AG04450 (cell line): ENCODE measurements at regions not wholly inside any gene's neighbourhood (a gene's known extent, or its start where the extent isn't known, plus 50 kb on each side); places are given as distances from the start of the nearest gene placed in this dataset.

Experiments
- CTCF ChIA-PET: fragments of 300-600, 350-600 bp; formaldehyde crosslinking; extraction: SDS; loops from one replicate; lab custom pipeline; 2022; ENCODE audit warnings: antibody characterized with exemption, inconsistent platforms; lab: Charles Lee
- POLR2A ChIA-PET: fragments of 350-600 bp; formaldehyde crosslinking; extraction: SDS; loops from one replicate; lab custom pipeline; 2021; ENCODE audit warnings: antibody characterized with exemption, inconsistent platforms; lab: Yijun Ruan, JAX
- DNase-seq: peaks from one replicate; pipeline ENCODE4 v3.0.0-alpha.2; 2011; ENCODE audit warnings: low read depth, low spot score
- H3K27ac ChIP-seq: one replicate; pipeline ENCODE4 v1.5.1; 2012; ENCODE audit warnings: low read depth, low read length, control low read depth
- H3K27me3 ChIP-seq: one replicate; pipeline ENCODE4 v1.6.0; 2012; ENCODE audit warnings: low read length; ENCODE audit not compliant: control insufficient read depth, insufficient read depth
- H3K4me3 ChIP-seq: 2 replicates; pipeline ENCODE4 v1.5.1; 2011; ENCODE audit warnings: mild to moderate bottlenecking, low read depth, low read length, control low read depth
- H3K9me3 ChIP-seq: 2 replicates; pipeline ENCODE4 v1.5.1; 2012; ENCODE audit warnings: low read length; ENCODE audit not compliant: control insufficient read depth, insufficient read depth
- CTCF ChIP-seq: IDR thresholded peaks from 2 replicates; pipeline ENCODE4 v1.5.1; 2011; ENCODE audit warnings: low read depth, low read length, control low read depth, inconsistent platforms

DNA sequence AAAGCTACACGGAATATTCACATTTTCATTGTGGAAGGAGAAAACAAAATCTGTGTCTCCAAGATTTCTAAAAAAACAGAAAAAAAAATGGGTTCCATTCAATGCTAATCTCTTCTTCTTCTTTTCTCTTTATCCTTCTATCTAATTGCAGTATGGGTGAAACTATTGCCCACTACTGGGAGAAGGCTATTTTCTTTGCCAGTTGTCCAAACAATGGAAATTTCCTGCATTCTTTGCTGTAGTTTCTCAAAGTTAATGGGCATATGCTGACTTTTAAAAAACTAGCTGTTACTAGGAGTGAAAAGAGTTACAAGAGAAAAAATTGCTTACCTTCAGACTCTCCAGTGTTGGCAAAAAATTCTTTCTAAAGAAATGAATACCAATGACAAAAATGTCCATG lies 179.3 kb upstream of the ANKRD28 start:
- peaks cover 4% of the 10 kb centered on the region; the same call in 1 of the 2 replicates for H3K9me3 ChIP-seq

DNA sequence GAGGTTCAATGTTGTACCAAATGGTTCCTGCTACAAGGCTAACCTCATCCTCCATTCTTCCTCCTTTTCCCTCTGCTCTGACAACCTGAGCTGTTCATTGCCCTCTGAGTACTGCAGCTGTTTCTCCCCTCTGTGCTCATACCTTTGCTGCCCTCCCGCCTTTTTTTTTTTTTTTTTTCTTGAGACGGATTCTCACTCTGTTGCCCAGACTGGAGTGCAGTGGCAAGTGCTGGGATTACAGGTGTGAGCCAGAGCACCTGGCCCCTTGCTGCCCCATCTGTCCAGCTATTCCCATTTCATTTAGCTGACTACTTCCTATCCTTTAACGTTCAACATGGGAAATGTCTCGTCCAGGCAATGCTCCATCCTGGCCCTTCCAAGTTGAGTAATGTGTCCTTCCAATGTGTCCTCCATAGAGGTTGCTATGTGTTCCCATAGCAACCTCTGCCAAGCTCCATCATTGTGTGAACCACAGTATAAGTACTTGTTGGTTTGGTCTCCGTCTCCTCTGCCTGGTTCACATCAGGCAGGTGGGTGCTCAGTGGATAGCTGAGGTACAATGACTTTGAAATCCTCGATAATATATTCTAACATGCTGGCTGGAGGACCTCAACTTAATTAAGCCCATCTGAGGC lies 179.9 kb upstream of the ANKRD28 start:
- TF ChIP-seq CTCF: no peak
- Histone ChIP-seq H3K27me3 (no peaks in the 10 kb centered on the region), H3K9me3 (peaks cover 4% of the 10 kb centered on the region; the same call in 1 of the 2 replicates), H3K4me3 (no peak overlapping the region), H3K27ac (no peak overlapping the region)
- ChIA-PET POLR2A (interaction anchor here (0.7 kb wide), 1 partner anchor 181 kb away, joined by 7 read pairs; no protein-coding TSS in a partner anchor), CTCF (interaction anchor here (0.8 kb wide), 1 partner anchor 9 kb away, joined by 3 read pairs; no protein-coding TSS in a partner anchor)
- no peak for DNase-seq

More for the DNA sequence above, 179.3 kb upstream of the ANKRD28 start:
- 0 out of 2 replicates have a peak, but pooled peaks have one; percentile 4 for TF ChIP-seq CTCF
- H3K4me3 ChIP-seq: no peak overlapping the region
- H3K27ac ChIP-seq: no peak overlapping the region
- DNase-seq: no peak
- ChIA-PET POLR2A (interaction anchor here (0.7 kb wide), 1 partner anchor 180 kb away, joined by 7 read pairs; no protein-coding TSS in a partner anchor), CTCF (interaction anchor here (0.8 kb wide), 1 partner anchor 9 kb away, joined by 3 read pairs; no protein-coding TSS in a partner anchor)
- H3K27me3 ChIP-seq: no peaks in the 10 kb centered on the region

DNA sequence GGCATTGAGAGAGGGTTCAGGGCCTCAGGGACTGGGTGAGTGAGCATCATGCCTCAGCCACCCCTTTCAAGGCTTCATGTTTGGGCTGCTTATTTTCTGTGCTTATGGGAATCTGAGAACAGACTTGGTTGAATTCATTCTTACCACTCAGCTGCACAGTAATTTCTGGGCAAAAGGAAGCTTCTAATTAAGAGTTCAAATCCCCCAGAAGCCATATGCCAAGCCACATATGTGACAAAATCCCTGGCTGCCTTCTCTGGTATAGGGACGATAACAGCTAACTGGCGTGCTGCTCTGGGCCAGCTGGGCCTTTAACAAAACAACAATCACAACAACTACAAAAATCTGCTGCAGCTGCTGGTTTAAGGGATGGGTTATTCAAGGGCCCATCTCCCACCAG lies 181.0 kb upstream of the ANKRD28 start:
- Histone ChIP-seq H3K4me3 (no peak overlapping the region), H3K27me3 (no peaks in the 10 kb centered on the region), H3K9me3 (peaks cover 4% of the 10 kb centered on the region; the same call in 1 of the 2 replicates), H3K27ac (no peak overlapping the region)
- POLR2A ChIA-PET: no interaction called here
- DNase-seq: no peak
- CTCF ChIA-PET: no interaction called here
- no peak for TF ChIP-seq CTCF

GRCh38 chr3:15979495-15979894 lies 181.7 kb upstream of the ANKRD28 start:
- Histone ChIP-seq H3K27ac (no peak overlapping the region), H3K9me3 (peaks cover 4% of the 10 kb centered on the region; the same call in 1 of the 2 replicates), H3K4me3 (no peak overlapping the region), H3K27me3 (no peaks in the 10 kb centered on the region)
- ChIA-PET CTCF (no interaction called here), POLR2A (interaction anchor here (0.6 kb wide), 1 partner anchor 249 kb away, joined by 3 read pairs; no protein-coding TSS in a partner anchor)
- TF ChIP-seq CTCF: no peak
- no peak for DNase-seq

DNA sequence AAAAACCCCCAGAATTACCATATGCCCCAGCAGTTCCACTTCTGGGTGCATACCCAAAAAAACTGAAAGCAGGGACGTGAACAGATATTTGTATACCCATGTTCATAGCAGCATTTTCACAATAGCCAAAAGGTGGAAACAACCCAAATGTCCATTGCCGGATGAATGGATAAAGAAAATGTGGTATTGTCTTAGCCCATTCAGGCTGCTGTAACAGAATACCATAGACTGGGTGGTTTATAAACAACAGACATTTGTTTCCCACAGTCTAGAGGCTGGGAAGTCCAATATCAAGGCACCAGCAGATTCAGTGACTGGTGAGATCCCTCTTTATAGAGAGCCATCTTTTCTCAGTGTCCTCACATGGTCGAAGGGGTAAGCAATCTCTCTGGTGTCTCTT lies 182.1 kb upstream of the ANKRD28 start:
- Histone ChIP-seq H3K9me3 (peaks cover 4% of the 10 kb centered on the region; the same call in 1 of the 2 replicates), H3K4me3 (no peak overlapping the region), H3K27ac (no peak overlapping the region), H3K27me3 (no peaks in the 10 kb centered on the region)
- CTCF ChIA-PET: no interaction called here
- DNase-seq: no peak
- POLR2A ChIA-PET: no interaction called here
- no peak for TF ChIP-seq CTCF
